ENCODE measurements at regions not wholly inside any gene's neighbourhood (a gene's known extent, or its start where the extent isn't known, plus 50 kb on each side); places are given as distances from the start of the nearest gene placed in this dataset.

GRCh38 chr7:96397936-96398598 is 76.2 kb upstream of the SLC25A13 start:
- no peak for TF ChIP-seq CTCF (IDR thresholded peaks at IDR 0.05; ENCODE audit: extremely low read depth in 1 of 2, insufficient read depth in 1 of 2, low read depth in 1 of 2, low read length in 2 of 2)
- no peak for TF ChIP-seq MAX (IDR thresholded peaks at IDR 0.05; ENCODE audit: insufficient read depth, insufficient read length)
- TF ChIP-seq GATA2 (IDR thresholded peaks at IDR 0.05; ENCODE audit: insufficient read depth, insufficient read length, low read depth, low read length) = no peak
- TF ChIP-seq POLR2AphosphoS5 (IDR thresholded peaks at IDR 0.05; ENCODE audit: insufficient read depth, low read depth, low read length) = no peak
- no peak for TF ChIP-seq POLR2A (IDR thresholded peaks at IDR 0.05; ENCODE audit: low read depth, low read length)
- no peak for TF ChIP-seq EZH2 (IDR thresholded peaks at IDR 0.05; ENCODE audit: borderline replicate concordance, low read depth, low read length, severe bottlenecking)
- no peak for TF ChIP-seq MYC (IDR thresholded peaks at IDR 0.05; ENCODE audit: low read depth, low read length)
